VCaP (cell line): ENCODE measurements at regions not wholly inside any gene's neighbourhood (a gene's known extent, or its start where the extent isn't known, plus 50 kb on each side); places are given as distances from the start of the nearest gene placed in this dataset.

ENCODE experiments used
- H3K27ac ChIP-seq: fragments of 450-650 bp; 2 replicates; pipeline ENCODE4 v1.5.1; 2017
- CTCF ChIP-seq: fragments of 450-650 bp; conservative IDR thresholded peaks from 2 replicates; pipeline ENCODE4 v1.5.1; 2017; ENCODE audit warnings: mild to moderate bottlenecking, moderate library complexity

- TF ChIP-seq CTCF = no peak
- no peak overlapping the region for H3K27ac ChIP-seq
Observed at GRCh38 chr4:33283818-33284217, 2563.6 kb downstream of the PCDH7 start.

GRCh38 chr4:33296876-33297455 lies 2576.8 kb downstream of the PCDH7 start:
- H3K27ac ChIP-seq = no peak overlapping the region
- no peak for TF ChIP-seq CTCF

GRCh38 chr4:33302321-33302720 lies 2582.2 kb downstream of the PCDH7 start:
- no peak overlapping the region for H3K27ac ChIP-seq
- TF ChIP-seq CTCF = no peak

GRCh38 chr4:33306131-33306530 lies 2586.0 kb downstream of the PCDH7 start:
- TF ChIP-seq CTCF = no peak
- H3K27ac ChIP-seq = no peak overlapping the region

- no peak for TF ChIP-seq CTCF
- no peak overlapping the region for H3K27ac ChIP-seq
Observed at GRCh38 chr4:33316033-33316432, 2595.9 kb downstream of the PCDH7 start.

- no peak for TF ChIP-seq CTCF
- no peak overlapping the region for H3K27ac ChIP-seq
Observed at GRCh38 chr4:33316578-33316977, 2596.4 kb downstream of the PCDH7 start.

GRCh38 chr4:33323393-33323792 lies 2603.2 kb downstream of the PCDH7 start:
- TF ChIP-seq CTCF = no peak
- H3K27ac ChIP-seq = no peak overlapping the region
